Activated CD4-positive, alpha-beta memory T cell treated with anti-CD3 and anti-CD28 coated beads for 36 hours (primary cell): ENCODE measurements at regions not wholly inside any gene's neighbourhood (a gene's known extent, or its start where the extent isn't known, plus 50 kb on each side); places are given as distances from the start of the nearest gene placed in this dataset.

Experiments used
- CTCF ChIA-PET: fragments of 350-600 bp; sonication (Branson Sonifier 250); formaldehyde crosslinking; loops from one replicate; lab custom pipeline; 2021; ENCODE audit warnings: antibody characterized with exemption, inconsistent platforms; lab: Charles Lee
- POLR2A ChIA-PET: fragments of 350-600 bp; sonication (Branson Sonifier 250); formaldehyde crosslinking; loops from one replicate; lab custom pipeline; 2021; ENCODE audit warnings: antibody characterized with exemption; lab: Charles Lee
- DNase-seq: peaks from one replicate; pipeline ENCODE4 v3.0.0-alpha.2; 2020
- H3K27ac Mint-ChIP-seq: one replicate; pipeline ENCODE4 v1.8.0; 2021; ENCODE audit warnings: mixed read lengths
- H3K27me3 Mint-ChIP-seq: one replicate; pipeline ENCODE4 v1.8.0; 2021; ENCODE audit warnings: mixed read lengths
- H3K36me3 Mint-ChIP-seq: one replicate; pipeline ENCODE4 v1.8.0; 2021; ENCODE audit warnings: mixed read lengths
- H3K4me1 Mint-ChIP-seq: one replicate; pipeline ENCODE4 v1.8.0; 2021; ENCODE audit warnings: low read depth, mixed read lengths
- H3K4me3 Mint-ChIP-seq: one replicate; pipeline ENCODE4 v1.8.0; 2021; ENCODE audit warnings: mild to moderate bottlenecking, mixed read lengths
- H3K9me3 Mint-ChIP-seq: one replicate; pipeline ENCODE4 v1.8.0; 2021; ENCODE audit warnings: mixed read lengths
- intact Hi-C: fragments of 100-400 bp; cut with micrococcal nuclease; formaldehyde crosslinking; loops from one replicate; pipeline ENCODE4 v1.15.1; 2023

GRCh38 chr11:133706925-133707794 lies 138.2 kb downstream of the SPATA19 start:
- Mint-ChIP-seq H3K4me1 (no peaks in the 10 kb centered on the region), H3K36me3 (no peaks in the 10 kb centered on the region), H3K4me3 (no peak overlapping the region), H3K27me3 (no peaks in the 10 kb centered on the region), H3K9me3 (no peaks in the 10 kb centered on the region), H3K27ac (no peak overlapping the region)
- POLR2A ChIA-PET: no interaction called here
- intact Hi-C loops: no loop called here
- no peak for DNase-seq
- CTCF ChIA-PET: no interaction called here

- no peak overlapping the region for H3K27ac Mint-ChIP-seq
- intact Hi-C loops: no loop called here
- no peaks in the 10 kb centered on the region for H3K9me3 Mint-ChIP-seq
- H3K4me1 Mint-ChIP-seq: no peaks in the 10 kb centered on the region
- no peak overlapping the region for H3K4me3 Mint-ChIP-seq
- no peaks in the 10 kb centered on the region for H3K36me3 Mint-ChIP-seq
- no peak for DNase-seq
- no peaks in the 10 kb centered on the region for H3K27me3 Mint-ChIP-seq
- ChIA-PET CTCF (no interaction called here), POLR2A (no interaction called here)
Observed at GRCh38 chr11:133705873-133706272, 139.4 kb downstream of the SPATA19 start.

GRCh38 chr11:133705074-133705648 lies 140.2 kb downstream of the SPATA19 start:
- H3K36me3 Mint-ChIP-seq: no peaks in the 10 kb centered on the region
- H3K4me1 Mint-ChIP-seq: no peaks in the 10 kb centered on the region
- no peak overlapping the region for H3K4me3 Mint-ChIP-seq
- no peaks in the 10 kb centered on the region for H3K27me3 Mint-ChIP-seq
- ChIA-PET POLR2A (no interaction called here), CTCF (no interaction called here)
- no peak for DNase-seq
- H3K27ac Mint-ChIP-seq: no peak overlapping the region
- H3K9me3 Mint-ChIP-seq: no peaks in the 10 kb centered on the region
- intact Hi-C loops: no loop called here

GRCh38 chr11:133699071-133699470 lies 146.2 kb downstream of the SPATA19 start:
- no peak overlapping the region for H3K27ac Mint-ChIP-seq

GRCh38 chr11:133698654-133699053 lies 146.7 kb downstream of the SPATA19 start:
- Mint-ChIP-seq H3K27me3 (no peaks in the 10 kb centered on the region), H3K9me3 (no peaks in the 10 kb centered on the region), H3K4me3 (no peak overlapping the region), H3K4me1 (no peaks in the 10 kb centered on the region), H3K36me3 (no peaks in the 10 kb centered on the region), H3K27ac (no peak overlapping the region)
- POLR2A ChIA-PET: no interaction called here
- intact Hi-C loops: no loop called here
- CTCF ChIA-PET: no interaction called here
- DNase-seq: no peak

More at GRCh38 chr11:133699071-133699470, 146.2 kb downstream of the SPATA19 start:
- DNase-seq: no peak
- ChIA-PET POLR2A (no interaction called here), CTCF (no interaction called here)
- intact Hi-C loops: no loop called here
- Mint-ChIP-seq H3K4me1 (no peaks in the 10 kb centered on the region), H3K36me3 (no peaks in the 10 kb centered on the region), H3K9me3 (no peaks in the 10 kb centered on the region), H3K27me3 (no peaks in the 10 kb centered on the region), H3K4me3 (no peak overlapping the region)

- POLR2A ChIA-PET: no interaction called here
Observed at GRCh38 chr11:133697603-133698180, 147.6 kb downstream of the SPATA19 start.

GRCh38 chr11:133697161-133697560 lies 148.2 kb downstream of the SPATA19 start:
- ChIA-PET CTCF (no interaction called here), POLR2A (no interaction called here)
- H3K27ac Mint-ChIP-seq: no peak overlapping the region
- no peak for DNase-seq
- no peak overlapping the region for H3K4me3 Mint-ChIP-seq
- H3K36me3 Mint-ChIP-seq: no peaks in the 10 kb centered on the region
- H3K27me3 Mint-ChIP-seq: no peaks in the 10 kb centered on the region
- H3K9me3 Mint-ChIP-seq: no peaks in the 10 kb centered on the region
- H3K4me1 Mint-ChIP-seq: no peaks in the 10 kb centered on the region
- intact Hi-C loops: no loop called here

More at GRCh38 chr11:133697603-133698180, 147.6 kb downstream of the SPATA19 start:
- DNase-seq: no peak
- CTCF ChIA-PET: no interaction called here
- no peaks in the 10 kb centered on the region for H3K36me3 Mint-ChIP-seq
- no peak overlapping the region for H3K27ac Mint-ChIP-seq
- no peak overlapping the region for H3K4me3 Mint-ChIP-seq
- no peaks in the 10 kb centered on the region for H3K4me1 Mint-ChIP-seq
- no peaks in the 10 kb centered on the region for H3K9me3 Mint-ChIP-seq
- no peaks in the 10 kb centered on the region for H3K27me3 Mint-ChIP-seq
- intact Hi-C loops: no loop called here

GRCh38 chr11:133695387-133695786 lies 149.9 kb downstream of the SPATA19 start:
- no peaks in the 10 kb centered on the region for H3K4me1 Mint-ChIP-seq
- intact Hi-C loops: no loop called here
- no peaks in the 10 kb centered on the region for H3K27me3 Mint-ChIP-seq
- H3K36me3 Mint-ChIP-seq: no peaks in the 10 kb centered on the region
- no peaks in the 10 kb centered on the region for H3K9me3 Mint-ChIP-seq
- DNase-seq: no peak
- H3K27ac Mint-ChIP-seq: no peak overlapping the region
- ChIA-PET CTCF (no interaction called here), POLR2A (no interaction called here)
- no peak overlapping the region for H3K4me3 Mint-ChIP-seq

- Mint-ChIP-seq H3K27me3 (no peaks in the 10 kb centered on the region), H3K4me1 (no peaks in the 10 kb centered on the region), H3K4me3 (no peak overlapping the region), H3K36me3 (no peaks in the 10 kb centered on the region), H3K9me3 (no peaks in the 10 kb centered on the region), H3K27ac (no peak overlapping the region)
- ChIA-PET CTCF (no interaction called here), POLR2A (no interaction called here)
- intact Hi-C loops: no loop called here
- no peak for DNase-seq
Observed at GRCh38 chr11:133694701-133695100, 150.6 kb downstream of the SPATA19 start.

GRCh38 chr11:133693110-133693509 lies 152.2 kb downstream of the SPATA19 start:
- intact Hi-C loops: no loop called here
- no peak for DNase-seq
- H3K4me1 Mint-ChIP-seq: no peaks in the 10 kb centered on the region
- no peaks in the 10 kb centered on the region for H3K36me3 Mint-ChIP-seq
- no peak overlapping the region for H3K27ac Mint-ChIP-seq
- POLR2A ChIA-PET: no interaction called here
- no peaks in the 10 kb centered on the region for H3K27me3 Mint-ChIP-seq
- CTCF ChIA-PET: no interaction called here
- no peak overlapping the region for H3K4me3 Mint-ChIP-seq
- no peaks in the 10 kb centered on the region for H3K9me3 Mint-ChIP-seq

GRCh38 chr11:133692126-133692934 lies 153.0 kb downstream of the SPATA19 start:
- H3K4me3 Mint-ChIP-seq: no peak overlapping the region
- DNase-seq: no peak
- no peak overlapping the region for H3K27ac Mint-ChIP-seq
- POLR2A ChIA-PET: no interaction called here
- no peaks in the 10 kb centered on the region for H3K9me3 Mint-ChIP-seq
- intact Hi-C loops: no loop called here
- no peaks in the 10 kb centered on the region for H3K36me3 Mint-ChIP-seq
- CTCF ChIA-PET: no interaction called here
- no peaks in the 10 kb centered on the region for H3K27me3 Mint-ChIP-seq
- H3K4me1 Mint-ChIP-seq: no peaks in the 10 kb centered on the region

GRCh38 chr11:133687781-133688180 lies 155.5 kb upstream of the OPCML start:
- H3K9me3 Mint-ChIP-seq: no peaks in the 10 kb centered on the region
- no peaks in the 10 kb centered on the region for H3K36me3 Mint-ChIP-seq
- no peak for DNase-seq
- no peaks in the 10 kb centered on the region for H3K4me1 Mint-ChIP-seq
- H3K27ac Mint-ChIP-seq: no peak overlapping the region
- H3K4me3 Mint-ChIP-seq: no peak overlapping the region
- peaks cover 8% of the 10 kb centered on the region for H3K27me3 Mint-ChIP-seq
- ChIA-PET CTCF (no interaction called here), POLR2A (no interaction called here)
- intact Hi-C loops: no loop called here
